Fibroblast of the aortic adventitia (primary cell): ENCODE measurements at regions not wholly inside any gene's neighbourhood (a gene's known extent, or its start where the extent isn't known, plus 50 kb on each side); places are given as distances from the start of the nearest gene placed in this dataset.

Experiments
- DNase-seq: peaks from one replicate; pipeline ENCODE4 v3.0.0-alpha.2; 2010; ENCODE audit warnings: low read depth
- H3K4me3 ChIP-seq: 2 replicates; pipeline ENCODE4 v1.5.1; 2011; ENCODE audit warnings: low read depth, mild to moderate bottlenecking, control low read depth, low read length, moderate library complexity
- CTCF ChIP-seq: IDR thresholded peaks from 2 replicates; pipeline ENCODE4 v1.5.1; 2011; ENCODE audit warnings: mild to moderate bottlenecking, low read length, control low read depth, inconsistent platforms; ENCODE audit not compliant: insufficient read depth

- TF ChIP-seq CTCF, result no peak
- no peak overlapping the region for H3K4me3 ChIP-seq
- no peak for DNase-seq
Measured at GRCh38 chr15:70262591-70263274, 165.0 kb upstream of the TLE3 start.

GRCh38 chr15:70262171-70262570, 164.5 kb upstream of the TLE3 start:
- DNase-seq, result no peak
- no peak overlapping the region for H3K4me3 ChIP-seq
- TF ChIP-seq CTCF, result no peak

- no peak overlapping the region for H3K4me3 ChIP-seq
- no peak for DNase-seq
- no peak for TF ChIP-seq CTCF
Measured at GRCh38 chr15:70261083-70261482, 163.4 kb upstream of the TLE3 start.

GRCh38 chr15:70260580-70260979, 162.9 kb upstream of the TLE3 start:
- H3K4me3 ChIP-seq, result no peak overlapping the region
- DNase-seq, result no peak
- TF ChIP-seq CTCF, result no peak

- no peak for TF ChIP-seq CTCF
- DNase-seq, result no peak
- no peak overlapping the region for H3K4me3 ChIP-seq
Measured at GRCh38 chr15:70259640-70260508, 162.2 kb upstream of the TLE3 start.

GRCh38 chr15:70259028-70259424, 161.3 kb upstream of the TLE3 start:
- H3K4me3 ChIP-seq, result no peak overlapping the region
- no peak for TF ChIP-seq CTCF
- peak; percentile 31 for DNase-seq
